ENCODE measurements at regions not wholly inside any gene's neighbourhood (a gene's known extent, or its start where the extent isn't known, plus 50 kb on each side); places are given as distances from the start of the nearest gene placed in this dataset.

GRCh38 chr5:20615888-20616563, 628.0 kb upstream of the CDH18 start:
- no peak for DNase-seq

DNA sequence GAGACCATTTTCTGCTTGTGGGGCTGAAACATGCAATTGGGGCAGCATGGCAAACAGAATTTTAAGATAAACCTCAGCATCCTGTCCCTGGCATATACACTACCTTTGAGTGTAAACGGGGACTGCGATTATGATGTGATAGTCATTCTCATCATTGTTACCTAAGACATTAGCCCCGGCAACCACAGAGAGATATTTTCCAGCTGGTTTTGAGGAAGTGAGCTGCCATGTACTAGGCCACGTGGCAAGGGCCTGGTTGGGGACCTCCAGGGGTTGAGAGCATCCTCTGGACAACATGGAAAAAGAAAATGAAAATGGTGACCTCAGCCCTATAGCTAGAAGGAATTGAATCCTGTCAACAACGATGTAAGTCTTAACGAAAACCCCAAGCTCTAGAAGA, 623.6 kb upstream of the CDH18 start:
- DNase-seq: no peak

DNA sequence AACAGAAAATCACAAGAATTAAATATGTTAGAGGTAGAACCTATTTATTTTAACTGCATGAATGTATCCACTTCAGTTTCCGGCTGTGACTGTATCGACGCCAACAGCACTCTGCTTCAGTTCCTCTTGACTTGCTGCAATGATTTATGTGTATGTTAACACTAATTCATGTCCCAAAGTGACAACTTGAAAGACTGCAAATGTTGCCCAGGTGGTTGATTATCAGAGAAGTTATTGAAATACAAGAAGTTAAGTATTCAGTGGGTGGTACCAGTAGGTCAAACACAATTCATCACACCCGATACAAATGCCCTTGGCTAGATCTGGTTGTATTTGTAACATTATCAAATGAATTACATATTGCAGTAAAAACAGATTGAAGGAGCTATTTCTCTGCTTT, 622.7 kb upstream of the CDH18 start:
- DNase-seq: no peak

DNA sequence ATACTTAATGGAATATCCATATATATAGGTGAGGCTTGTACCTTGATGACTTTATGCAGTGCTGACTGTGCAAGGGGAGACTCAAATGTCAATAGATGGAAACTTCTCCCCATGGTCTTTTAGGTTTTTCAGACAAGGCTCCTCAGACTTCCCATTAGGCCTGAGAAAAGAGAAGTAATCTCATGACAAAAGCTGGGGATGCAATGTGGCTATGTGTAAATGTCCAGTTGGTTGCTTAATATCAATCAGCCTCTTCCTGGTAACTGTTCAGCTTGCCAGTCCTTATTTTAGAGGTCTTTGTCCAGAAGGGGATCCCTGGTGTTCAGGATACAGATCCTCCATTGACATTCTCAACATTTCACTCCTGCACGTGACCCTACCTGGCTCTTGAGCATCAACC, 621.1 kb upstream of the CDH18 start:
- no peak for DNase-seq

- DNase-seq: no peak
Observed at GRCh38 chr5:20608567-20608966, 620.6 kb upstream of the CDH18 start.

DNA sequence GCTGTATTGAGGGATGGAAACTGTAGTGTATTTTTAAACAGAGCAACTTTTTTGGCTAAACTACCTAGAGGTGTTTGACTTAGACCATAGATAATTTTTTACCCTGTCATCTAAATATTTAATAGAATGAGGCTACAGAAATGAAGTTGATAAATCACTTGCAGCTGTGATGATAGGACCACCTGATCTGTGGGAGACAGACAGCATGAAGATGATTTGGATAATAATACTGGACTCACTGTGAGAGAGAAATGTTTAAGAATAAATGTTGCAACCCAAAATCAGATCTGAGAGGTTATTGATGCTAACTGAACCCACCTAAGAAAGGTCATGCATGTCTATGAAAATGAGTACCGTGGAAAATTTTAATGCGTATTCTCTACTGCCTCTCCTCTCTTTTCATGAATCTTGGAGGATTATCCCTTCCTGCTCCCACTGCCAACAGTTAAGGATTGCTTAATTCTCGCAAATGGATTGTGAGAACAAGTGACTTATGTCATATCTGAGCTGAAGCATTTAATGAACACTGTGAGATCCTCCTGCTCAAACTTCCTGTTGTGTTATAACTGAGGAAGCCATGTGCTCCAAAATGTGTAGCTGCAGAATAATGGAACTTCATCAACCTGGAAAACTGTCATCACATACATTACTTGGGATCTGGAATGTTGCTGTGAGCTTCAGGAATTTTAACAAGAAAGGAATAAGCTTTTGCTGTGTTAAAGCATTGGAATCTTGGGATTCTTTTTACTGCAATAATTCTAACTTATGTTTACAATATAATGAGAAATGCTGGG, 617.9 kb upstream of the CDH18 start:
- no peak for DNase-seq

DNA sequence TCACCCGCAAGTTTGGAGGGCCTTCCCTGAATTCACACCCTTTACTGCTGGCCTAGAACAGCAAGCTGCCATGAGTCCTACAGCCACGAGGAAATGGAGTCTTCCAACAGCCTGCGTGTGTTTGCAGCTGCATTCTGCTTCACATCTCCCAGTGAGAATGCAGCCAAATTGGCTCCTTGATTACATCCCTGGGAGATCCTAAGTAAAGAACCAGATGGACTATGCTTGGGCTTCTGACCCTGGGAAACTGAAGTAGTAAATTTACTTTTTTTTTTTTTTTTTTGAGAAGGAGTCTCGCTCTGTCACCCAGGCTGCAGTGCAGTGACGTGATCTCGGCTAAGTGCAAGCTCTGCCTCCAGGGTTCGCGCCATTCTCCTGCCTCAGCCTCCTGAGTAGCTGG, 617.0 kb upstream of the CDH18 start:
- no peak for DNase-seq

GRCh38 chr5:20601678-20602100, 613.7 kb upstream of the CDH18 start:
- no peak for DNase-seq

DNA sequence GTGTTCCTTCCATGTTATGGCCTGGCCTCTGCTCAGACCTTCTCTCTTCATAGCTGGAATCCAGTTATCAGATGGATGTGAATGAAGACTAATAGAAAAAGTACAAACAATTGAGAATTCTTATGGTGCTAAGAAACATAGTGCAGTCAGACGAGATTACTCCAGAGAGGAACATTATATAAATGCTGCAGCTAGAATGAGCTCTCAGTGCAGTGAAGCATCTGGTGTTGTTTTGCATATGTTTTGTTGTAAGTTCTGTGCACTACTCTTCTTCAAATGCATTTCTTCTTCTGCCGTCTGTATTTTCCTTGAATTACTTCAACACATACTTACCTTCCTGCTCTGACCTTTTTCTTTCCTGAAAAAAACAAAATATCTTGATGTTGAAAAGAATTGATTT, 602.4 kb upstream of the CDH18 start:
- DNase-seq: no peak

DNA sequence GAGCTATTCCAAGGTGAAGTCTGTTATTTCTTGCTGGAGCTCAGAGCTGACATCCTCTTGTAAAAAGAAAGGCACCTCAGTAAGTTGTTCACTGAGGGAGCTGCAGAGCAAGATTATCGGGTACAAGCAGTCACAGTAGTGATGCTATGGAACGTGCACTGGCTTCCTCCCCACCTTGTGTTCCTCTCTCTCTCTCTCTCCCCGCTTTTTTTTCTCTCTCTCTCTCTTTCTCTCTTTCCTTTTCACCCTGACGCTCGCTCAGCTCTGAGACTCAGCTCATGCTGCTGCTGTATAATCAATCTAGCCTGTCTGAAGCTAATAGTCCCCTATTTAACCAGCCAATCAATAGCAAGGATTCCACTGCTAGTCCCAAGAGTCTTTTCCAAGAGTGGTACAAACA, 587.6 kb upstream of the CDH18 start:
- DNase-seq: no peak

DNA sequence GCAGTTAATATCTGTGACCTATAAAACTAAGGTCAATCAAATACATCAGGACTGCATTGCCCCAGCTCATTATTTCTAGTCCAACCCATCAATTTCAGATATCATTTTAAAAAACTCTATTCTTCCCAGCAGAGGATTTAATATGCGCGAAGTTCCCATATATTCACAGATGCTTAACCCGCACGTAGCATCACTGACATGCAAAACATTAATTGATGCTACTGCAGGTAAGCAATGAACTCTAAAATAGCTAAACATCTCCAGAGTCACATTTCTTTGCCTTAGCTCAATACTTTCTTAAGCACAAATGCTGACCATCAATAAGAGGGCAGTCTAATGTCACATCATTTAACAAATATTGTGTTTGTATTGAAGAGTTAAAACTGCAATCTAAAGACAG, 586.6 kb upstream of the CDH18 start:
- no peak for DNase-seq

DNA sequence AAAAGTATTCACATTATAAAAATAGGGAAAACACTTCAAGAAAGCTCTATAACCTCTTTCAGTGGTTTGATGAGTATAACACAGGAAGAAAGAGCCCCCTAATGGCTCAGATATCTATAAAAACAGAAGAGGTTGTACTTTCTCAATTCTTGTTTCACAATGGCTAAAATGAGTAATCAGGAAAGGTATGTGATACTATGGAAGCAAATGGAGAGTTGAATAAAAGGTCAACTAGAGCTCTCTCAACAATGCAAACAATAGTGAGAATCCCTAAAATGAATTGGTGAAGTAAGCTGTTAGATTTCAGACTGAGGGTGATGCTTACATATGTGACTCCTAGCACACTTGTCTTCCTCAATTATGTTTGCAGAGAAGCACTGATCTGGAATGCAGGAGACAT, 584.6 kb upstream of the CDH18 start:
- DNase-seq: no peak

DNA sequence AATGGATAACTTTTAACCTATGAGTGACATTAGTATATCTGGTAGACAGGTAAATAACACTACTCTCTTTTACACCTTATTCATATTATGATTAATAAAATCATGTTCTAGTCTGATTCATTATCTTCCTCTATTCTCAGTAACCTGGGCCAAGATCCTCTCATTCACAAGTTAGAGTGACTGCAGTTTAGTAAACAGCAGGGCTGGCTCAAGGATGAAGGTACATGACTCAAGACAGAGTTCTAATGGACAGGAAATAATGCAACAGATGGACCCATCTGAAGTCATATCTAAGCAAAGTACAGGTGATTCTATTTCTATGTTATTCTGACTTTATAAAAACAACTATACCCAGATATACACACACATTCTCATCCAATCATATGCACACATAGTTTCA, 582.5 kb upstream of the CDH18 start:
- no peak for DNase-seq

DNA sequence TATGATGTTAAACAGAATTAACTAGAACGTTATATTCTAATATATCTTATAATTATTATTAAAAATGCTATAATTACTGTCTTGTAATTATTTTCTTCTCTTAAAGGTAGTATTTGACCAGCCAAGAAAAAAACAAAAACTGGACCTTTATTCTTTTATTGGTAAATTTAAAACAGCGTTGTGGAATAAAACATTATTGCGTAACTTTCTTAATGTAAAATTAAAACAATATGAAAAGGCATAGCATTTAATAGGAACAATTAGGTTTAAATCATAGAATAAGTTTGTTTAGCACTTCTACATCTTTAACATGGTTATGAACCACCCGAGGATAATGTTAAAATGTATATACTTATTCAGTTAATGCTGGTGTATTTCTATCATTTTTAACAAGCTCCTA, 574.5 kb upstream of the CDH18 start:
- no peak for DNase-seq

GRCh38 chr5:20559845-20560244, 571.8 kb upstream of the CDH18 start:
- no peak for DNase-seq

- no peak for DNase-seq
Observed at GRCh38 chr5:20556115-20556763, 568.2 kb upstream of the CDH18 start.

- DNase-seq: no peak
Observed at GRCh38 chr5:20555034-20555433, 567.0 kb upstream of the CDH18 start.

GRCh38 chr5:20554001-20554400, 566.0 kb upstream of the CDH18 start:
- DNase-seq: no peak

- DNase-seq: no peak
Observed at GRCh38 chr5:20537911-20538703, 550.1 kb upstream of the CDH18 start.

- no peak for DNase-seq
Observed at GRCh38 chr5:20536813-20537212, 548.8 kb upstream of the CDH18 start.

DNA sequence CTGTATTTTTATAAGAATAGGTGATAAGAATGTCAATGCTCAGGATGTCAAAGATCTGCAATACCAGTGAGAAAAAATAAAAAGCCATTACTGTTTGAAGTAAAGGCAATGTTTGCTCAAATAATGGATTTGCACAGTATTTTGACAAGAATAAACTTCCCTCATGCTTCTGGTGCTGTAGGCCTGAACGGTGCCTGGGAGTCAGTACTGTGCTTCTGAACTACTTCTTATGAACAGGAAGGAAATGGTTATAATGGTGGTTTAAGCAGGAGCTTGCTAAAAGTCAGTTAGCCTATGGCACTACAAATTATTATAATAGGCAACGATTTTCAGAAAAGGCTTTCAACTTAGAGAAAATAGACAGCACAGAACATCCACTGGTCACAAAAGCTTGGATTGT, 548.3 kb upstream of the CDH18 start:
- DNase-seq: no peak

- no peak for DNase-seq
Observed at GRCh38 chr5:20528471-20528870, 540.5 kb upstream of the CDH18 start.

- no peak for DNase-seq
Observed at GRCh38 chr5:20524991-20525529, 537.1 kb upstream of the CDH18 start.

Measured in RPMI8226 (cell line).